CD14-positive monocyte (primary cell): ENCODE measurements at regions not wholly inside any gene's neighbourhood (a gene's known extent, or its start where the extent isn't known, plus 50 kb on each side); places are given as distances from the start of the nearest gene placed in this dataset.

Experiments
- DNase-seq, 3 donors: peaks; one replicate each; pipeline ENCODE4 v3.0.0-alpha.2; 2011 to 2022
- H2AFZ ChIP-seq: 2 replicates; pipeline ENCODE4 v1.6.0; 2012; ENCODE audit warnings: mild to moderate bottlenecking, low read depth, low read length, inconsistent platforms; ENCODE audit not compliant: insufficient read depth, poor library complexity, severe bottlenecking
- H3K27ac ChIP-seq, 2 donors: 1 replicate in 1 of 2; 2 replicates in 1 of 2; pipeline ENCODE4 v1.5.1; 2012 to 2013; ENCODE audit warnings: low read length in 2 of 2, control low read depth in 1 of 2, inconsistent platforms in 1 of 2, low read depth in 1 of 2, mild to moderate bottlenecking in 1 of 2
- H3K27me3 ChIP-seq, 2 donors: one replicate each; pipeline versions ENCODE4 v1.6.0 to v1.6.1; 2011 to 2013; ENCODE audit warnings: low read length in 2 of 2; ENCODE audit not compliant: control insufficient read depth in 2 of 2, insufficient read depth in 2 of 2
- H3K36me3 ChIP-seq, 2 donors: replicated peaks in 1 of 2; 1 replicate in 1 of 2; 2 replicates in 1 of 2; pipeline versions ENCODE4 v1.5.1 to v1.6.1; 2012 to 2013; ENCODE audit warnings: low read length in 2 of 2, control low read depth in 1 of 2, inconsistent platforms in 1 of 2, mild to moderate bottlenecking in 1 of 2; ENCODE audit not compliant: insufficient read depth in 2 of 2, control insufficient read depth in 1 of 2
- H3K4me1 ChIP-seq, 2 donors: 1 replicate in 1 of 2; 2 replicates in 1 of 2; pipeline versions ENCODE4 v1.5.1 to v1.6.1; 2012 to 2013; ENCODE audit warnings: low read length in 2 of 2, control low read depth in 1 of 2, inconsistent platforms in 1 of 2, mild to moderate bottlenecking in 1 of 2, moderate library complexity in 1 of 2; ENCODE audit not compliant: insufficient read depth in 2 of 2, control insufficient read depth in 1 of 2
- H3K4me2 ChIP-seq: replicated peaks from 2 replicates; pipeline ENCODE3; 2012; ENCODE audit warnings: low read length, moderate library complexity, mild to moderate bottlenecking; ENCODE audit not compliant: poor library complexity, severe bottlenecking; ENCODE audit errors: extremely low read depth
- H3K4me3 ChIP-seq, 3 experiments: fragments of 200-600 bp in 1 of 3; sonication (generic) in 1 of 3; replicated peaks in 1 of 3; 1 replicate in 2 of 3; 2 replicates in 1 of 3; pipeline ENCODE4 v1.5.1; 2011 to 2013; ENCODE audit warnings: low read length in 3 of 3, mild to moderate bottlenecking in 3 of 3, control low read depth in 2 of 3, low read depth in 2 of 3, inconsistent platforms in 1 of 3, moderate library complexity in 1 of 3
- H3K79me2 ChIP-seq: 2 replicates; pipeline ENCODE4 v1.6.0; 2012; ENCODE audit warnings: mild to moderate bottlenecking, control low read depth, inconsistent platforms, low read length, moderate library complexity; ENCODE audit not compliant: insufficient read depth
- H3K9ac ChIP-seq: 2 replicates; pipeline ENCODE4 v1.6.0; 2017; ENCODE audit warnings: low read length, mild to moderate bottlenecking; ENCODE audit not compliant: insufficient read depth, poor library complexity, severe bottlenecking
- H3K9me3 ChIP-seq, 2 donors: replicated peaks in 1 of 2; 1 replicate in 1 of 2; 2 replicates in 1 of 2; pipeline versions ENCODE4 v1.5.1 to v1.6.1; 2012 to 2013; ENCODE audit warnings: low read length in 2 of 2, control low read depth in 1 of 2; ENCODE audit not compliant: control insufficient read depth in 1 of 2, insufficient read depth in 1 of 2
- H4K20me1 ChIP-seq: 2 replicates; pipeline ENCODE4 v1.6.0; 2012; ENCODE audit warnings: mild to moderate bottlenecking, low read length, control low read depth, moderate library complexity; ENCODE audit not compliant: insufficient read depth
- H3K27ac Mint-ChIP-seq, 7 donors: one replicate each; pipeline ENCODE4 v1.8.0; 2020; ENCODE audit warnings: mild to moderate bottlenecking in 7 of 7, mixed read lengths in 7 of 7, moderate library complexity in 6 of 7, inconsistent platforms in 2 of 7
- H3K27me3 Mint-ChIP-seq, 3 donors: one replicate each; pipeline ENCODE4 v1.8.0; 2021 to 2022; ENCODE audit warnings: low read depth in 3 of 3, mild to moderate bottlenecking in 3 of 3, mixed read lengths in 3 of 3, moderate library complexity in 3 of 3, inconsistent platforms in 1 of 3
- H3K36me3 Mint-ChIP-seq, 2 donors: one replicate each; pipeline ENCODE4 v1.8.0; 2020; ENCODE audit warnings: mixed read lengths in 2 of 2, inconsistent platforms in 1 of 2, mild to moderate bottlenecking in 1 of 2
- H3K4me1 Mint-ChIP-seq: one replicate; pipeline ENCODE4 v1.8.0; 2020; ENCODE audit warnings: mild to moderate bottlenecking, mixed read lengths
- H3K4me3 Mint-ChIP-seq, 2 donors: one replicate each; pipeline ENCODE4 v1.8.0; 2020; ENCODE audit warnings: mild to moderate bottlenecking in 2 of 2, mixed read lengths in 2 of 2, moderate library complexity in 1 of 2
- H3K9me3 Mint-ChIP-seq, 7 donors: one replicate each; pipeline ENCODE4 v1.8.0; 2020 to 2022; ENCODE audit warnings: mixed read lengths in 7 of 7, mild to moderate bottlenecking in 6 of 7, moderate library complexity in 6 of 7, inconsistent platforms in 2 of 7
- WGBS: methylation state at CpG from one replicate; pipeline ENCODE4 v1.1.5; 2013; ENCODE audit warnings: missing lambda C conversion rate; ENCODE audit not compliant: insufficient coverage; 5-methylcytosine and 5-hydroxymethylcytosine counted together
- intact Hi-C, 2 donors: fragments of 100-400 bp; cut with micrococcal nuclease; formaldehyde crosslinking; loops; one replicate each; pipeline versions ENCODE4 v1.15.0 to v1.15.1; 2023
- TF ChIP-seq, protein P1 (sequence below): fragments of 200-600 bp; IDR thresholded peaks from one replicate; pipeline ENCODE4 v1.8.0; 2022; ENCODE audit warnings: antibody characterized with exemption, mild to moderate bottlenecking

GRCh38 chr6:130661077-130661476 is 166.1 kb upstream of the SMLR1 start:
- 90% methylated on average over 1 of the region's 4 CpGs for WGBS
- H3K27ac ChIP-seq = no peak overlapping the region
- Mint-ChIP-seq H3K27ac (no peak overlapping the region), H3K9me3 (peaks cover 0 to 6% (median 2%) of the 10 kb centered on the region in 7 donors), H3K4me3 (no peak overlapping the region), H3K4me1 (no peaks in the 10 kb centered on the region), H3K27me3 (no peaks in the 10 kb centered on the region), H3K36me3 (no peaks in the 10 kb centered on the region)
- TF ChIP-seq, protein P1, sequence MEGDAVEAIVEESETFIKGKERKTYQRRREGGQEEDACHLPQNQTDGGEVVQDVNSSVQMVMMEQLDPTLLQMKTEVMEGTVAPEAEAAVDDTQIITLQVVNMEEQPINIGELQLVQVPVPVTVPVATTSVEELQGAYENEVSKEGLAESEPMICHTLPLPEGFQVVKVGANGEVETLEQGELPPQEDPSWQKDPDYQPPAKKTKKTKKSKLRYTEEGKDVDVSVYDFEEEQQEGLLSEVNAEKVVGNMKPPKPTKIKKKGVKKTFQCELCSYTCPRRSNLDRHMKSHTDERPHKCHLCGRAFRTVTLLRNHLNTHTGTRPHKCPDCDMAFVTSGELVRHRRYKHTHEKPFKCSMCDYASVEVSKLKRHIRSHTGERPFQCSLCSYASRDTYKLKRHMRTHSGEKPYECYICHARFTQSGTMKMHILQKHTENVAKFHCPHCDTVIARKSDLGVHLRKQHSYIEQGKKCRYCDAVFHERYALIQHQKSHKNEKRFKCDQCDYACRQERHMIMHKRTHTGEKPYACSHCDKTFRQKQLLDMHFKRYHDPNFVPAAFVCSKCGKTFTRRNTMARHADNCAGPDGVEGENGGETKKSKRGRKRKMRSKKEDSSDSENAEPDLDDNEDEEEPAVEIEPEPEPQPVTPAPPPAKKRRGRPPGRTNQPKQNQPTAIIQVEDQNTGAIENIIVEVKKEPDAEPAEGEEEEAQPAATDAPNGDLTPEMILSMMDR = no peak
- no peaks in the 10 kb centered on the region for H3K9me3 ChIP-seq
- no peaks in the 10 kb centered on the region for H3K27me3 ChIP-seq
- H3K36me3 ChIP-seq = no peaks in the 10 kb centered on the region
- H3K4me2 ChIP-seq = no peak overlapping the region
- no peak for DNase-seq
- H3K79me2 ChIP-seq = no peaks in the 10 kb centered on the region
- H3K4me3 ChIP-seq = no peak overlapping the region
- no peak overlapping the region for H2AFZ ChIP-seq
- no peaks in the 10 kb centered on the region for H3K4me1 ChIP-seq
- no peak overlapping the region for H3K9ac ChIP-seq
- H4K20me1 ChIP-seq = no peaks in the 10 kb centered on the region
- intact Hi-C loops = no loop called here

DNA sequence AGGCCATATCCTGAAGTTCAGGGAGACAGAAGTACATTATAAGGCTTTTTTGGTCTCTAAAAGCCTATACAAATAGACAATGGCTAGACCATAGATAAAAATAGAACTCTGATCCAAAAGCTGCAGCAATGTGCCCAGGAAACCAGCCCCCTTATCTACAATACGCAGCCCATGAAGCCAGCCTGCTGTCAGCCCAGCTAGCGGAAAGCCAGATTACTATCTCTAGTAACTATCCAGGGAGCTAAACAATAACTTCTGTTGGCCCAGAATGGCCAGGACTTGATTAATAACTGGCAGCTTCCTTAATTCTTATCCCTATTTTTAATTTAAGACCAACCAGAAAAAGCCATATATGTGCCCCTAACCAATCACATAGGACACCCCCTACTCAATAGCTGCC is 160.4 kb upstream of the SMLR1 start:
- no peaks in the 10 kb centered on the region for H3K4me1 ChIP-seq
- DNase-seq = no peak
- no peak overlapping the region for H3K4me2 ChIP-seq
- intact Hi-C loops = no loop called here
- H3K79me2 ChIP-seq = no peaks in the 10 kb centered on the region
- peaks cover 0 to 2% (median 1%) of the 10 kb centered on the region in 3 donors for H3K27me3 Mint-ChIP-seq
- peaks cover 0 to 11% (median 6%) of the 10 kb centered on the region in 7 donors for H3K9me3 Mint-ChIP-seq
- no peaks in the 10 kb centered on the region for H3K27me3 ChIP-seq
- H3K4me3 Mint-ChIP-seq = no peak overlapping the region
- no peak overlapping the region for H3K4me3 ChIP-seq
- no peak overlapping the region for H3K27ac Mint-ChIP-seq
- no peaks in the 10 kb centered on the region for H4K20me1 ChIP-seq
- H3K36me3 ChIP-seq = no peaks in the 10 kb centered on the region
- no peak overlapping the region for H2AFZ ChIP-seq
- WGBS = 94% methylated on average over 2 of the region's 2 CpGs
- no peak overlapping the region for H3K27ac ChIP-seq
- TF ChIP-seq, protein P1 = no peak
- no peaks in the 10 kb centered on the region for H3K4me1 Mint-ChIP-seq
- H3K9me3 ChIP-seq = peaks cover 0 to 4% of the 10 kb centered on the region in 2 donors
- no peaks in the 10 kb centered on the region for H3K36me3 Mint-ChIP-seq
- H3K9ac ChIP-seq = no peak overlapping the region
